Loucy (cell line): ENCODE measurements at regions not wholly inside any gene's neighbourhood (a gene's known extent, or its start where the extent isn't known, plus 50 kb on each side); places are given as distances from the start of the nearest gene placed in this dataset.

Experiments used
- EZH2phosphoT487 ChIP-seq: fragments of 200-600 bp; IDR thresholded peaks from 2 replicates; pipeline ENCODE4 v1.6.1; 2018; ENCODE audit warnings: antibody characterized with exemption, mild to moderate bottlenecking, moderate library complexity, borderline replicate concordance
- TF ChIP-seq, protein P1 (sequence below): fragments of 200-600 bp; sonication (generic); conservative IDR thresholded peaks from 2 replicates; pipeline ENCODE4 v1.5.1; 2014; ENCODE audit warnings: mild to moderate bottlenecking, antibody characterized with exemption, low read length

GRCh38 chr3:159877924-159878323 is 110.7 kb upstream of the IL12A start:
- TF ChIP-seq, protein P1, sequence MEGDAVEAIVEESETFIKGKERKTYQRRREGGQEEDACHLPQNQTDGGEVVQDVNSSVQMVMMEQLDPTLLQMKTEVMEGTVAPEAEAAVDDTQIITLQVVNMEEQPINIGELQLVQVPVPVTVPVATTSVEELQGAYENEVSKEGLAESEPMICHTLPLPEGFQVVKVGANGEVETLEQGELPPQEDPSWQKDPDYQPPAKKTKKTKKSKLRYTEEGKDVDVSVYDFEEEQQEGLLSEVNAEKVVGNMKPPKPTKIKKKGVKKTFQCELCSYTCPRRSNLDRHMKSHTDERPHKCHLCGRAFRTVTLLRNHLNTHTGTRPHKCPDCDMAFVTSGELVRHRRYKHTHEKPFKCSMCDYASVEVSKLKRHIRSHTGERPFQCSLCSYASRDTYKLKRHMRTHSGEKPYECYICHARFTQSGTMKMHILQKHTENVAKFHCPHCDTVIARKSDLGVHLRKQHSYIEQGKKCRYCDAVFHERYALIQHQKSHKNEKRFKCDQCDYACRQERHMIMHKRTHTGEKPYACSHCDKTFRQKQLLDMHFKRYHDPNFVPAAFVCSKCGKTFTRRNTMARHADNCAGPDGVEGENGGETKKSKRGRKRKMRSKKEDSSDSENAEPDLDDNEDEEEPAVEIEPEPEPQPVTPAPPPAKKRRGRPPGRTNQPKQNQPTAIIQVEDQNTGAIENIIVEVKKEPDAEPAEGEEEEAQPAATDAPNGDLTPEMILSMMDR: no peak
- no peak for TF ChIP-seq EZH2phosphoT487
